Ishikawa (cell line): ENCODE measurements at regions not wholly inside any gene's neighbourhood (a gene's known extent, or its start where the extent isn't known, plus 50 kb on each side); places are given as distances from the start of the nearest gene placed in this dataset.

ENCODE experiments used
- CEBPB ChIP-seq: IDR thresholded peaks from 2 replicates; pipeline ENCODE4 v1.6.1; 2012
- TAF1 ChIP-seq: IDR thresholded peaks from 2 replicates; pipeline ENCODE4 v1.6.1; 2012; ENCODE audit warnings: low read depth, mild to moderate bottlenecking
- TEAD4 ChIP-seq: IDR thresholded peaks from 2 replicates; pipeline ENCODE4 v1.6.1; 2012
- YY1 ChIP-seq: IDR thresholded peaks from 2 replicates; pipeline ENCODE4 v1.6.1; 2012; ENCODE audit warnings: low read depth

DNA sequence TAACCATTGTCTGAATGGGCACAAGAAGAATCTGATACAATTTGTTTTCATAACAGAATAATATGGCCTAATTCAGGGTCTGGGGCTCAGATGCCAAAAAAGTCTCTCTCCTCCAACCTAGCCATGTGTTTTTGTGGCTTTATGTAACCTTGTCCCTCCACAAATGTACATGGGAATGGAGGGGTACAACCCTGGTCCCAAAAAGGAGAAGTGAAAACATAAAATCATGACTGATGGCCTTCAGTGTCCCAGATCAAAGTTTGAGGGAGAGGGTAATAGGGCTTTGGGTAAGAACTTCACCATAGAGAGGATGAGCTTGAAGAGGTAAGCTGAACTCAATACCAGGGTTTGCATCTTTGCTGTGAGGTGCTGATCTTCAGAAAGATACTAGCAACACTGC, 136.3 kb upstream of the BACH2 start:
- TF ChIP-seq TEAD4 (no peak), CEBPB (no peak), TAF1 (no peak), YY1 (no peak)
